Nephron (organoid): ENCODE measurements at regions not wholly inside any gene's neighbourhood (a gene's known extent, or its start where the extent isn't known, plus 50 kb on each side); places are given as distances from the start of the nearest gene placed in this dataset.
"Not testable (repeated sequence)": the region's sequence is repeated elsewhere in the genome, so short reads cannot be mapped to it uniquely, and the experiment has no call there.

Experiments
- H3K27ac Mint-ChIP-seq, 3 experiments: 2 replicates each; pipeline ENCODE4 v1.8.0; 2020; ENCODE audit warnings: mixed read lengths in 3 of 3, mild to moderate bottlenecking in 2 of 3, moderate library complexity in 1 of 3
- H3K27me3 Mint-ChIP-seq: 2 replicates; pipeline ENCODE4 v1.8.0; 2021; ENCODE audit warnings: low read depth, mild to moderate bottlenecking, moderate library complexity, mixed read lengths
- H3K36me3 Mint-ChIP-seq: 2 replicates; pipeline ENCODE4 v1.8.0; 2020; ENCODE audit warnings: low read depth, mixed read lengths
- H3K4me1 Mint-ChIP-seq: 2 replicates; pipeline ENCODE4 v1.8.0; 2020; ENCODE audit warnings: mixed read lengths
- H3K4me3 Mint-ChIP-seq, 3 experiments: 2 replicates each; pipeline ENCODE4 v1.8.0; 2020; ENCODE audit warnings: mild to moderate bottlenecking in 3 of 3, mixed read lengths in 3 of 3, moderate library complexity in 2 of 3
- H3K9me3 Mint-ChIP-seq: 2 replicates; pipeline ENCODE4 v1.8.0; 2020; ENCODE audit warnings: mixed read lengths
- CTCF ChIP-seq, 3 experiments: fragments of 200-600 bp; sonication (generic); IDR thresholded peaks; one replicate each; pipeline ENCODE4 v1.5.0; 2021; ENCODE audit warnings: antibody characterized with exemption in 3 of 3; ENCODE audit not compliant: unreplicated experiment in 3 of 3

- H3K4me3 Mint-ChIP-seq: no peak overlapping the region
- peaks cover 3% of the 10 kb centered on the region for H3K27me3 Mint-ChIP-seq
- no peak for TF ChIP-seq CTCF (IDR thresholded peaks at IDR 0.05; ENCODE audit: unreplicated experiment in 3 of 3)
- H3K4me1 Mint-ChIP-seq: peaks cover 4% of the 10 kb centered on the region
- no peaks in the 10 kb centered on the region for H3K36me3 Mint-ChIP-seq
- H3K9me3 Mint-ChIP-seq: no peaks in the 10 kb centered on the region
- H3K27ac Mint-ChIP-seq: peak overlapping the region in 1 of 3 experiments; percentile 79
Observed at GRCh38 chr20:53672484-53673129, 79.0 kb upstream of the ZNF217 start.

GRCh38 chr20:53671370-53671769 is 77.7 kb upstream of the ZNF217 start:
- Mint-ChIP-seq H3K9me3 (no peaks in the 10 kb centered on the region), H3K4me1 (no peaks in the 10 kb centered on the region), H3K36me3 (no peaks in the 10 kb centered on the region), H3K27me3 (peaks cover 2% of the 10 kb centered on the region), H3K27ac (no peak overlapping the region), H3K4me3 (no peak overlapping the region)
- TF ChIP-seq CTCF (IDR thresholded peaks at IDR 0.05; ENCODE audit: unreplicated experiment in 3 of 3): no peak

- not testable (repeated sequence) for H3K36me3 Mint-ChIP-seq, H3K9me3 Mint-ChIP-seq
Observed at GRCh38 chr20:53669517-53670313, 76.1 kb upstream of the ZNF217 start.

GRCh38 chr20:53668992-53669391 is 75.4 kb upstream of the ZNF217 start:
- H3K27ac Mint-ChIP-seq: no peak overlapping the region

More at GRCh38 chr20:53669517-53670313, 76.1 kb upstream of the ZNF217 start:
- H3K4me3 Mint-ChIP-seq, H3K27ac Mint-ChIP-seq, H3K4me1 Mint-ChIP-seq, H3K27me3 Mint-ChIP-seq: not testable (repeated sequence)

GRCh38 chr20:53666144-53666543 is 72.5 kb upstream of the ZNF217 start:
- Mint-ChIP-seq H3K4me3 (no peak overlapping the region), H3K36me3 (no peaks in the 10 kb centered on the region), H3K27ac (no peak overlapping the region), H3K27me3 (no peaks in the 10 kb centered on the region), H3K9me3 (no peaks in the 10 kb centered on the region), H3K4me1 (peaks cover 8% of the 10 kb centered on the region)
- no peak for TF ChIP-seq CTCF (IDR thresholded peaks at IDR 0.05; ENCODE audit: unreplicated experiment in 3 of 3)

More at GRCh38 chr20:53668992-53669391, 75.4 kb upstream of the ZNF217 start:
- Mint-ChIP-seq H3K4me1 (no peaks in the 10 kb centered on the region), H3K4me3 (no peak overlapping the region), H3K9me3 (no peaks in the 10 kb centered on the region), H3K27me3 (no peaks in the 10 kb centered on the region), H3K36me3 (no peaks in the 10 kb centered on the region)
- TF ChIP-seq CTCF (IDR thresholded peaks at IDR 0.05; ENCODE audit: unreplicated experiment in 3 of 3): no peak

- Mint-ChIP-seq H3K4me1 (peaks cover 17% of the 10 kb centered on the region), H3K36me3 (no peaks in the 10 kb centered on the region), H3K27ac (peak overlapping the region in 2 of 3 experiments; percentile 44 to 53), H3K9me3 (no peaks in the 10 kb centered on the region), H3K27me3 (no peaks in the 10 kb centered on the region), H3K4me3 (no peak overlapping the region)
- no peak for TF ChIP-seq CTCF (IDR thresholded peaks at IDR 0.05; ENCODE audit: unreplicated experiment in 3 of 3)
Observed at GRCh38 chr20:53664121-53664520, 70.5 kb upstream of the ZNF217 start.

GRCh38 chr20:53663521-53663920 is 69.9 kb upstream of the ZNF217 start:
- not testable (repeated sequence) for H3K36me3 Mint-ChIP-seq, H3K4me3 Mint-ChIP-seq, H3K27ac Mint-ChIP-seq, H3K27me3 Mint-ChIP-seq, H3K9me3 Mint-ChIP-seq
- H3K4me1 Mint-ChIP-seq: peaks cover 17% of the 10 kb centered on the region
